Suppressor macrophage treated with lipopolysaccharide for 4 hours (primary cell): ENCODE measurements at regions not wholly inside any gene's neighbourhood (a gene's known extent, or its start where the extent isn't known, plus 50 kb on each side); places are given as distances from the start of the nearest gene placed in this dataset.
"Not testable (repeated sequence)": the region's sequence is repeated elsewhere in the genome, so short reads cannot be mapped to it uniquely, and the experiment has no call there.

ENCODE experiments used
- DNase-seq: peaks from one replicate; pipeline ENCODE4 v3.0.0-alpha.2; 2020

GRCh38 chr1:121006826-121007225 is 117.3 kb downstream of the PPIAL4A start:
- not testable (repeated sequence) for DNase-seq

GRCh38 chr1:121007755-121008154 is 118.2 kb downstream of the PPIAL4A start:
- DNase-seq, result not testable (repeated sequence)

- DNase-seq, result not testable (repeated sequence)
Measured at GRCh38 chr1:121008512-121009215, 119.1 kb downstream of the PPIAL4A start.

- DNase-seq, result not testable (repeated sequence)
Measured at GRCh38 chr1:121009216-121010057, 119.9 kb downstream of the PPIAL4A start.

GRCh38 chr1:121010141-121010540 is 120.6 kb downstream of the PPIAL4A start:
- not testable (repeated sequence) for DNase-seq

- DNase-seq, result not testable (repeated sequence)
Measured at GRCh38 chr1:121013181-121013580, 123.6 kb downstream of the PPIAL4A start.

GRCh38 chr1:121016182-121017028 is 126.8 kb downstream of the PPIAL4A start:
- DNase-seq, result peak; percentile 62

GRCh38 chr1:121019715-121020349 is 130.3 kb downstream of the PPIAL4A start:
- DNase-seq, result not testable (repeated sequence)

GRCh38 chr1:121020350-121021236 is 131.0 kb downstream of the PPIAL4A start:
- peak; percentile 59 for DNase-seq

GRCh38 chr1:121021716-121022115 is 132.1 kb downstream of the PPIAL4A start:
- DNase-seq, result not testable (repeated sequence)

GRCh38 chr1:121032878-121033494 is 143.4 kb downstream of the PPIAL4A start:
- DNase-seq, result not testable (repeated sequence)

GRCh38 chr1:121036792-121037191 is 147.2 kb downstream of the PPIAL4A start:
- DNase-seq, result not testable (repeated sequence)

- not testable (repeated sequence) for DNase-seq
Measured at GRCh38 chr1:121040974-121041373, 143.2 kb downstream of the FAM72B start.

- DNase-seq, result not testable (repeated sequence)
Measured at GRCh38 chr1:121041497-121041896, 142.6 kb downstream of the FAM72B start.

GRCh38 chr1:121042882-121043281 is 141.3 kb downstream of the FAM72B start:
- peak; percentile 13 for DNase-seq

GRCh38 chr1:121048293-121048752 is 135.8 kb downstream of the FAM72B start:
- not testable (repeated sequence) for DNase-seq

GRCh38 chr1:121048769-121049443 is 135.2 kb downstream of the FAM72B start:
- DNase-seq, result not testable (repeated sequence)

GRCh38 chr1:121050097-121050496 is 134.0 kb downstream of the FAM72B start:
- DNase-seq, result not testable (repeated sequence)

GRCh38 chr1:121051161-121051790 is 132.9 kb downstream of the FAM72B start:
- DNase-seq, result not testable (repeated sequence)
